MV-4-11 (cell line): ENCODE measurements at regions not wholly inside any gene's neighbourhood (a gene's known extent, or its start where the extent isn't known, plus 50 kb on each side); places are given as distances from the start of the nearest gene placed in this dataset.

Source experiments
- DNase-seq: peaks from one replicate; lab custom pipeline; 2025; lab: John Stamatoyannopoulos, UW

- DNase-seq, result no peak
Measured at GRCh38 chr5:33324667-33325307, 116.0 kb upstream of the TARS1 start.

- no peak for DNase-seq
Measured at GRCh38 chr5:33328818-33329217, 111.9 kb upstream of the TARS1 start.

- no peak for DNase-seq
Measured at GRCh38 chr5:33329891-33330290, 110.9 kb upstream of the TARS1 start.

GRCh38 chr5:33330426-33330825 lies 110.3 kb upstream of the TARS1 start:
- DNase-seq, result no peak

GRCh38 chr5:33330992-33331391 lies 109.8 kb upstream of the TARS1 start:
- DNase-seq, result no peak

- no peak for DNase-seq
Measured at GRCh38 chr5:33332804-33333203, 108.0 kb upstream of the TARS1 start.

GRCh38 chr5:33334829-33335228 lies 105.9 kb upstream of the TARS1 start:
- DNase-seq, result no peak

- no peak for DNase-seq
Measured at GRCh38 chr5:33336891-33337636, 103.7 kb upstream of the TARS1 start.

GRCh38 chr5:33337637-33337992 lies 103.2 kb upstream of the TARS1 start:
- DNase-seq, result no peak

- no peak for DNase-seq
Measured at GRCh38 chr5:33338336-33339110, 102.2 kb upstream of the TARS1 start.

GRCh38 chr5:33339413-33339812 lies 101.4 kb upstream of the TARS1 start:
- no peak for DNase-seq

- no peak for DNase-seq
Measured at GRCh38 chr5:33340195-33340594, 100.6 kb upstream of the TARS1 start.

- DNase-seq, result no peak
Measured at GRCh38 chr5:33341351-33341750, 99.4 kb upstream of the TARS1 start.

- no peak for DNase-seq
Measured at GRCh38 chr5:33343676-33344327, 97.0 kb upstream of the TARS1 start.

- no peak for DNase-seq
Measured at GRCh38 chr5:33346534-33346933, 94.2 kb upstream of the TARS1 start.

GRCh38 chr5:33361781-33362180 lies 79.0 kb upstream of the TARS1 start:
- DNase-seq, result no peak

GRCh38 chr5:33362915-33363314 lies 77.8 kb upstream of the TARS1 start:
- peak; percentile 22 for DNase-seq

- peak; percentile 48 for DNase-seq
Measured at GRCh38 chr5:33363537-33363936, 77.2 kb upstream of the TARS1 start.

- DNase-seq, result peak; percentile 86
Measured at GRCh38 chr5:33364406-33364805, 76.4 kb upstream of the TARS1 start.

- peak; percentile 92 for DNase-seq
Measured at GRCh38 chr5:33367416-33367815, 73.3 kb upstream of the TARS1 start.

GRCh38 chr5:33369485-33370465 lies 71.0 kb upstream of the TARS1 start:
- peak; percentile 66 for DNase-seq
